SK-N-MC (cell line): ENCODE measurements at regions not wholly inside any gene's neighbourhood (a gene's known extent, or its start where the extent isn't known, plus 50 kb on each side); places are given as distances from the start of the nearest gene placed in this dataset.
"Not testable (repeated sequence)": the region's sequence is repeated elsewhere in the genome, so short reads cannot be mapped to it uniquely, and the experiment has no call there.

ENCODE experiments used
- EZH2 ChIP-seq: fragments of 200-600 bp; sonication (generic); IDR thresholded peaks from one replicate; pipeline ENCODE4 v1.6.1; 2017; ENCODE audit warnings: antibody characterized with exemption
- FOXP2 ChIP-seq: optimal IDR thresholded peaks from 2 replicates; pipeline ENCODE3; 2011; ENCODE audit warnings: mild to moderate bottlenecking, moderate library complexity; ENCODE audit not compliant: insufficient read depth; ENCODE audit errors: extremely low read length, control extremely low read depth
- POLR2AphosphoS5 ChIP-seq: IDR thresholded peaks from 2 replicates; pipeline ENCODE4 v1.6.1; 2012; ENCODE audit warnings: mild to moderate bottlenecking, low read depth, low read length, borderline replicate concordance

- TF ChIP-seq EZH2, POLR2AphosphoS5, FOXP2: not testable (repeated sequence)
Observed at GRCh38 chr4:184967699-184968098, 50.6 kb upstream of the HELT start.
